ENCODE measurements at regions not wholly inside any gene's neighbourhood (a gene's known extent, or its start where the extent isn't known, plus 50 kb on each side); places are given as distances from the start of the nearest gene placed in this dataset.

DNA sequence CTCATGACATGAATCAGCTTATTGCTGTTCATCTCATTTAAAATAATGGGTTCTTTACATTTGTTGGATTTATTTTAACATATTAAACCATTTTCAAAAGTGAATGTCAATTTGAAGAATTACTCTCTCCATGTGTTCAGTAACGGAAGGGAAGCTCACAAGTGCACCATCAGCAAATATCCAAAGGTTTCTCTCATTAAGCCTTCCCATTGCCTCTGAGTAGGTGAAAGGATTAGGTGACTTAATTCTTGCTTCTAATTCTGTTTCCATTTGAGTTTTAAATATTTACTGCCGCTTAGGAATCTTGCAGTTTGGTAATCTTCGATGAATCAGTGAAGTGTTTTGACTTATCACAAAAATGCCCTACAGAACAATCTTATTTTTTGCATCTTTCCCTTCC is 145.1 kb upstream of the NYAP2 start:
- TF ChIP-seq ARNTL (CRISPR knock-in tag; IDR thresholded peaks at IDR 0.05; ENCODE audit: borderline replicate concordance, low read depth), result no peak
- TF ChIP-seq, protein P1, sequence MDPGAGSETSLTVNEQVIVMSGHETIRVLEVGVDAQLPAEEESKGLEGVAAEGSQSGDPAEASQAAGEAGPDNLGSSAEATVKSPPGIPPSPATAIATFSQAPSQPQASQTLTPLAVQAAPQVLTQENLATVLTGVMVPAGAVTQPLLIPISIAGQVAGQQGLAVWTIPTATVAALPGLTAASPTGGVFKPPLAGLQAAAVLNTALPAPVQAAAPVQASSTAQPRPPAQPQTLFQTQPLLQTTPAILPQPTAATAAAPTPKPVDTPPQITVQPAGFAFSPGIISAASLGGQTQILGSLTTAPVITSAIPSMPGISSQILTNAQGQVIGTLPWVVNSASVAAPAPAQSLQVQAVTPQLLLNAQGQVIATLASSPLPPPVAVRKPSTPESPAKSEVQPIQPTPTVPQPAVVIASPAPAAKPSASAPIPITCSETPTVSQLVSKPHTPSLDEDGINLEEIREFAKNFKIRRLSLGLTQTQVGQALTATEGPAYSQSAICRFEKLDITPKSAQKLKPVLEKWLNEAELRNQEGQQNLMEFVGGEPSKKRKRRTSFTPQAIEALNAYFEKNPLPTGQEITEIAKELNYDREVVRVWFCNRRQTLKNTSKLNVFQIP (CRISPR knock-in tag; IDR thresholded peaks at IDR 0.05; ENCODE audit: borderline replicate concordance, low read depth), result no peak
- TF ChIP-seq, protein P2, sequence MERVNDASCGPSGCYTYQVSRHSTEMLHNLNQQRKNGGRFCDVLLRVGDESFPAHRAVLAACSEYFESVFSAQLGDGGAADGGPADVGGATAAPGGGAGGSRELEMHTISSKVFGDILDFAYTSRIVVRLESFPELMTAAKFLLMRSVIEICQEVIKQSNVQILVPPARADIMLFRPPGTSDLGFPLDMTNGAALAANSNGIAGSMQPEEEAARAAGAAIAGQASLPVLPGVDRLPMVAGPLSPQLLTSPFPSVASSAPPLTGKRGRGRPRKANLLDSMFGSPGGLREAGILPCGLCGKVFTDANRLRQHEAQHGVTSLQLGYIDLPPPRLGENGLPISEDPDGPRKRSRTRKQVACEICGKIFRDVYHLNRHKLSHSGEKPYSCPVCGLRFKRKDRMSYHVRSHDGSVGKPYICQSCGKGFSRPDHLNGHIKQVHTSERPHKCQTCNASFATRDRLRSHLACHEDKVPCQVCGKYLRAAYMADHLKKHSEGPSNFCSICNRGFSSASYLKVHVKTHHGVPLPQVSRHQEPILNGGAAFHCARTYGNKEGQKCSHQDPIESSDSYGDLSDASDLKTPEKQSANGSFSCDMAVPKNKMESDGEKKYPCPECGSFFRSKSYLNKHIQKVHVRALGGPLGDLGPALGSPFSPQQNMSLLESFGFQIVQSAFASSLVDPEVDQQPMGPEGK (CRISPR knock-in tag; IDR thresholded peaks at IDR 0.05; ENCODE audit: borderline replicate concordance), result no peak
- no peak for TF ChIP-seq TCF4 (CRISPR knock-in tag; IDR thresholded peaks at IDR 0.05; ENCODE audit: borderline replicate concordance)
- TF ChIP-seq TOX (CRISPR knock-in tag; IDR thresholded peaks at IDR 0.05; ENCODE audit: borderline replicate concordance), result no peak
- TF ChIP-seq, protein P3, sequence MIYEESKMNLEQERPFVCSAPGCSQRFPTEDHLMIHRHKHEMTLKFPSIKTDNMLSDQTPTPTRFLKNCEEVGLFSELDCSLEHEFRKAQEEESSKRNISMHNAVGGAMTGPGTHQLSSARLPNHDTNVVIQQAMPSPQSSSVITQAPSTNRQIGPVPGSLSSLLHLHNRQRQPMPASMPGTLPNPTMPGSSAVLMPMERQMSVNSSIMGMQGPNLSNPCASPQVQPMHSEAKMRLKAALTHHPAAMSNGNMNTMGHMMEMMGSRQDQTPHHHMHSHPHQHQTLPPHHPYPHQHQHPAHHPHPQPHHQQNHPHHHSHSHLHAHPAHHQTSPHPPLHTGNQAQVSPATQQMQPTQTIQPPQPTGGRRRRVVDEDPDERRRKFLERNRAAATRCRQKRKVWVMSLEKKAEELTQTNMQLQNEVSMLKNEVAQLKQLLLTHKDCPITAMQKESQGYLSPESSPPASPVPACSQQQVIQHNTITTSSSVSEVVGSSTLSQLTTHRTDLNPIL (CRISPR knock-in tag; IDR thresholded peaks at IDR 0.05; ENCODE audit: low read depth), result no peak
- TF ChIP-seq, protein P4, sequence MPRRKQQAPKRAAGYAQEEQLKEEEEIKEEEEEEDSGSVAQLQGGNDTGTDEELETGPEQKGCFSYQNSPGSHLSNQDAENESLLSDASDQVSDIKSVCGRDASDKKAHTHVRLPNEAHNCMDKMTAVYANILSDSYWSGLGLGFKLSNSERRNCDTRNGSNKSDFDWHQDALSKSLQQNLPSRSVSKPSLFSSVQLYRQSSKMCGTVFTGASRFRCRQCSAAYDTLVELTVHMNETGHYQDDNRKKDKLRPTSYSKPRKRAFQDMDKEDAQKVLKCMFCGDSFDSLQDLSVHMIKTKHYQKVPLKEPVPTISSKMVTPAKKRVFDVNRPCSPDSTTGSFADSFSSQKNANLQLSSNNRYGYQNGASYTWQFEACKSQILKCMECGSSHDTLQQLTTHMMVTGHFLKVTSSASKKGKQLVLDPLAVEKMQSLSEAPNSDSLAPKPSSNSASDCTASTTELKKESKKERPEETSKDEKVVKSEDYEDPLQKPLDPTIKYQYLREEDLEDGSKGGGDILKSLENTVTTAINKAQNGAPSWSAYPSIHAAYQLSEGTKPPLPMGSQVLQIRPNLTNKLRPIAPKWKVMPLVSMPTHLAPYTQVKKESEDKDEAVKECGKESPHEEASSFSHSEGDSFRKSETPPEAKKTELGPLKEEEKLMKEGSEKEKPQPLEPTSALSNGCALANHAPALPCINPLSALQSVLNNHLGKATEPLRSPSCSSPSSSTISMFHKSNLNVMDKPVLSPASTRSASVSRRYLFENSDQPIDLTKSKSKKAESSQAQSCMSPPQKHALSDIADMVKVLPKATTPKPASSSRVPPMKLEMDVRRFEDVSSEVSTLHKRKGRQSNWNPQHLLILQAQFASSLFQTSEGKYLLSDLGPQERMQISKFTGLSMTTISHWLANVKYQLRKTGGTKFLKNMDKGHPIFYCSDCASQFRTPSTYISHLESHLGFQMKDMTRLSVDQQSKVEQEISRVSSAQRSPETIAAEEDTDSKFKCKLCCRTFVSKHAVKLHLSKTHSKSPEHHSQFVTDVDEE (CRISPR knock-in tag; IDR thresholded peaks at IDR 0.05), result no peak
- TF ChIP-seq PPARA (CRISPR knock-in tag; IDR thresholded peaks at IDR 0.05; ENCODE audit: borderline replicate concordance), result no peak
